ENCODE measurements at regions not wholly inside any gene's neighbourhood (a gene's known extent, or its start where the extent isn't known, plus 50 kb on each side); places are given as distances from the start of the nearest gene placed in this dataset.

GRCh38 chr20:17803765-17804164, 104.0 kb downstream of the BANF2 start:
- in situ Hi-C loops (cut with HindIII; ENCODE audit: low sequenced_read_pairs): no loop called here
- DNase-seq (ENCODE audit: low read depth): no peak
- H3K4me3 ChIP-seq (ENCODE audit: low read depth, low read length): no peak overlapping the region
- TF ChIP-seq CTCF (IDR thresholded peaks at IDR 0.05; ENCODE audit: low read depth, low read length, missing control alignments): no peak

GRCh38 chr20:17799575-17800227, 99.9 kb downstream of the BANF2 start:
- TF ChIP-seq CTCF (IDR thresholded peaks at IDR 0.05; ENCODE audit: low read depth, low read length, missing control alignments): no peak
- DNase-seq (ENCODE audit: low read depth): no peak
- in situ Hi-C loops (cut with HindIII; ENCODE audit: low sequenced_read_pairs): no loop called here
- H3K4me3 ChIP-seq (ENCODE audit: low read depth, low read length): no peak overlapping the region

GRCh38 chr20:17798601-17799000, 98.8 kb downstream of the BANF2 start:
- in situ Hi-C loops (cut with HindIII; ENCODE audit: low sequenced_read_pairs): no loop called here
- DNase-seq (ENCODE audit: low read depth): no peak
- no peak for TF ChIP-seq CTCF (IDR thresholded peaks at IDR 0.05; ENCODE audit: low read depth, low read length, missing control alignments)
- H3K4me3 ChIP-seq (ENCODE audit: low read depth, low read length): no peak overlapping the region

- no peak for TF ChIP-seq CTCF (IDR thresholded peaks at IDR 0.05; ENCODE audit: low read depth, low read length, missing control alignments)
- in situ Hi-C loops (cut with HindIII; ENCODE audit: low sequenced_read_pairs): no loop called here
- no peak for DNase-seq (ENCODE audit: low read depth)
- no peak overlapping the region for H3K4me3 ChIP-seq (ENCODE audit: low read depth, low read length)
These were observed 97.8 kb downstream of the BANF2 start for GRCh38 chr20:17797579-17797978.

GRCh38 chr20:17797161-17797560, 97.4 kb downstream of the BANF2 start:
- in situ Hi-C loops (cut with HindIII; ENCODE audit: low sequenced_read_pairs): no loop called here
- no peak for TF ChIP-seq CTCF (IDR thresholded peaks at IDR 0.05; ENCODE audit: low read depth, low read length, missing control alignments)

GRCh38 chr20:17796091-17796563, 96.4 kb downstream of the BANF2 start:
- H3K4me3 ChIP-seq (ENCODE audit: low read depth, low read length): no peak overlapping the region
- in situ Hi-C loops (cut with HindIII; ENCODE audit: low sequenced_read_pairs): no loop called here
- TF ChIP-seq CTCF (IDR thresholded peaks at IDR 0.05; ENCODE audit: low read depth, low read length, missing control alignments): no peak
- no peak for DNase-seq (ENCODE audit: low read depth)

More at GRCh38 chr20:17797161-17797560, 97.4 kb downstream of the BANF2 start:
- DNase-seq (ENCODE audit: low read depth): no peak
- no peak overlapping the region for H3K4me3 ChIP-seq (ENCODE audit: low read depth, low read length)
